GDM1 (cell line): ENCODE measurements at regions not wholly inside any gene's neighbourhood (a gene's known extent, or its start where the extent isn't known, plus 50 kb on each side); places are given as distances from the start of the nearest gene placed in this dataset.

Experiments
- DNase-seq: peaks from one replicate; lab custom pipeline; 2025; lab: John Stamatoyannopoulos, UW

DNA sequence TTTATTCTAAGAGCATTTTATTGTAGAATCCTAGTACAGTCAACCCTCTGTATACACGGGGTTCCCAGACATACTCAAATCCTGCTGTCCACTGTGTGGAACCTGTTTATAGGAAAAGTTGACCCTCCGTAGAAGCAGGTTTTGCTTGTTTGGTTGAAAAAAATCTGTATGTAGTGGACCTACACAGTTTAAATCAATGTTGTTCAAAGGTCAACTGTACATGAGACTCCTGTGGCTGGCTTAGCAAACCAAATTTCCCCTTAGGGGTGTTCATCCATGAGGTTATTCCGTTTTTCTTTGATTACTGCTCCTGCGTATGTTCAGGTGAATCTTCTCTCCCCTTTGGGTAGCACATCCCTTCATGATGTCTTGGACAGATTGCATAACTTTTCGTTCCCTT lies 387.0 kb upstream of the ZFP64 start:
- DNase-seq: no peak

DNA sequence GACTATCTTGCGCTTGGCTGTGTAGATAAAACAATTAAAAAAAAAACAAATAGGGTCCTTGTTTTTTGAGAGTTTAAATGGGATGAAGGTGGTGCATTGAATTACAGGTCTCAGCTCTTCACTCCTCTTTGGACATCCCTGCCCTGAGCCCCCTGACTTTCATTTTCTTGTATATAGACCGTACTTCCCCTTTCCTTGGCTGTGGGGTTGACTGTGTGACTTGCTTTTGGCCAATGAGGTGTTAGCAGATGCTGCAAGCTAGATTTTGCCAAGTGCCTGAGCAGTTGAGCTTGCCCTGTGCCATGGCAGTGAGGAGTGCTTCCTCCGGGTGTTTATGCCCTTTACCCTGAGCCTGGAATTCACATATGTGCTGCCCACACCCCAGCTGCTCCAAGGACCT lies 386.1 kb upstream of the ZFP64 start:
- no peak for DNase-seq

DNA sequence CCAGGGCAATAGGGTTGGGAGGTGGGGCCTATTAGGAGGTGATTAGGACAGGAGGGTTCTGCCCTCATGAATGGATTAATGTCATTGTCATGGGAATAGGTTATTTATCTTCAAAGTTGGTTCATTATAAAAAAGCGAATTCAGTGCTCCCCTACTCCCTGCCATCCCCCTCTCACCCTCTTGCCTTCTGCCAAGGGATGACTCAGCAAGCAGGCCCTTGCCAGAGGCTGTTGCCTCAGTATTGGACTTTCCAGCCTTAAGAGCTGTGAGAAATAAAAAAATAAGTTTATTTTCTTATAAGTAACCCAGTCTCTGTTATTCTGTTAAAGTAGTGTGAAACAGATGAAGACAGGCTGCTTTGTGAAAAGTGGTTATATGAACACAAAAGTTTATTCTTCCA lies 381.1 kb upstream of the ZFP64 start:
- DNase-seq: no peak

DNA sequence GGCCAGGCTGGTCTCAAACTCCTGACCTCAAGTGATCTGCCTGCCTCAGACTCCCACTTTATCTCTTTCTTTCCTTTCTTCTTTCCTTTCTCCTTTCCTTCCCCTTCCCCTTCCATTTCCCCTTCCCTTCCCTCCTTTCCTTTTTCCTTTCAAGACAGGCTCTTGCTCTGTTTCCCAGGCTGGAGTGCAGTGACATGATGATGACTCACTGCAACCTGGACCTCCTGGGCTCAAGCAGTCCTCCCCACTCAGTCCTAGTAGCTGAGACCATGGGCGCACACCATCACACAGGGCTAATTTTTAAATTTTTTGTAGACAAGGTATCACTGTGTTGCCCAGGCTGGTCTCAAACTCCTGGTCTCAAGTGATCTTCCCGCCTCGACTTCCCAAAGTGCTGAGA lies 377.6 kb upstream of the ZFP64 start:
- no peak for DNase-seq

DNA sequence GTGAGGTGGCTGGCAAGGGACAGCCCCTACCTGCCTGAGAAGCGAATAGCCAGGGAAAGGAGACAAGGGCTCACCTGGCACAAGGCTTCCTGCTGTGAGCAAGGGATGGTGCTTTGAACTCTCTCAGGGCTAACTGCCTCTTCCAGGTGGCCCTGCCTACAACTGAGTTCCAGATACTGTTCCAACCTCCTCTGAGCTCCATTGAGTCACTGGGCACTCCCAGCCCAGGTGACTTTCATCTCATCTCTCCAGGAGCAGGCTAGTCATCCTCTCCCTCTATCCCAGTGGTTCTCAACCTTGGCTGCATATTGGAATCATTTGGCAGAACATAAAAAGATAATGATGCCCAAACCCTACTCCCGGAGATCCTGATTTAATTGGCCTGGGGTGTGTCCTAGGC lies 374.0 kb upstream of the ZFP64 start:
- DNase-seq: no peak

GRCh38 chr20:52564594-52564993 lies 373.0 kb upstream of the ZFP64 start:
- DNase-seq: no peak

DNA sequence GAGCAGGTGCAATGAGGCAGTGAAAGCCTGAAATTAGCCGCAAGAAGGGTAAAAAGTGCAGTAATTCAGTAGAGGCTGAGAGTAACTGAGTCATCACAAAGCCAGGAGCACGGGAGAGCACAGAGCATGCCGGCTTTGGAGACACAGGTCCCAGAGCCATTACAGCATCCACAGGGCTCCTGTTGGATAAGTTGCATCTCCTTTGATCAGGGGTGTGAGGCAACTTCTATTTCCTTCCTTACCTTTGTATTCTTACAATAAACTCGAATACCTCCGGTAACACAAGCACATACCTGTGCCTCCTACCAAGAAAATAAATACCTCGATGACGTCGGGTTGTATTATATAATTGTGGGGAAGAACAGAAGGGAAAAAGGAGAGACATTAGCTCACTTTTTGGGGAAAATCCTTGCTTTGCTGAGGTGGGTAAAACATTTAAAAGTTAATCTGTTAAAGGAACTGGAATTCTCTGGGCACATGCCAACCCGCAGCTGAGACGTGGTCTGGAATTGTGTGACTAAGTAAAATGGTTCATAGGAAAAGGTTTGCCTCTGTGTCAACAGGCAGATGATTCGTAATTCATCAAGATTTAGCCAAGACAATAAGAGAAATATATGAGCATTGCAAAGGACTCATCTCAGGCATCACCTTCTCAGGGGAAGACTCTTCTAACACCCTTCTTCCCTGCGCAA lies 360.7 kb upstream of the ZFP64 start:
- DNase-seq: no peak

DNA sequence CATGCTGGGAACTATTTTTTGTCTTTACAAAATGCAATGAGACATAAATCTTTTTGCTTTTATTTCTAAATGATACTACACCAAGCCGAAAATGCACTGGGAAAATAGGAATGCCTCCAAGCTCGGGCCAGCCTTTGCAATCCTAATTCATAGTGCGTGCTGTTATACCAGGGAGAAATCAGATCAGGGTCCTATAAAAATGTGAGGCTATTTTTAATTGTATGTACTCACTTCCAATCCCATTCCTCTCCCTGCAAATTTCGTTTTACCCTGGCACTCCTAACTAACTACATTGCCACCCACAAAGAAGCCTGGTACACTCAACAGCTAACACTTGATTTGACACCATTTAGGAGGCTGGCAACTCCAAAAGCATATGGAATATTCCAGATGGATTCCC lies 350.6 kb upstream of the ZFP64 start:
- DNase-seq: no peak

GRCh38 chr20:52540509-52540908 lies 348.9 kb upstream of the ZFP64 start:
- DNase-seq: no peak

GRCh38 chr20:52539891-52540290 lies 348.3 kb upstream of the ZFP64 start:
- DNase-seq: no peak

- DNase-seq: no peak
Measured at GRCh38 chr20:52536841-52537400, 345.3 kb upstream of the ZFP64 start.

DNA sequence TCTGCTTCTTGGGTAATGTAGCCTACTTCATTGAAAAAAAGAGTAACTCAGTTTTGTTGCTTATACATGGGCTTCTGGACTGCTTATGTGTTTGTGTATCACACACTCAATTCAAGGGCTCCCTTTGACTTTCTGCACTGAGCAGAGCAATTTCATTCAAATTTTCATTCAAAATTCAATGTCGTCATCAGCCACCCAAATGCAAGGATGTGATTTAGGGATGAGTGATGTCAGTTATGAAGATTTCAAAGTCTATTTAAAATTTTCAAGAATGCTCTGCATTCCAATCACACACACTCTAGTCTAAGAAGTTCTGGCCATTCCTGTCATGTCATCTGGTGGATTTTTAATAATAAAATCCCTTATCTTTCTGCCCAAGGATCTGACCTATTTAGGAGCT lies 344.5 kb upstream of the ZFP64 start:
- no peak for DNase-seq

- DNase-seq: no peak
Measured at GRCh38 chr20:52534616-52535015, 343.0 kb upstream of the ZFP64 start.

DNA sequence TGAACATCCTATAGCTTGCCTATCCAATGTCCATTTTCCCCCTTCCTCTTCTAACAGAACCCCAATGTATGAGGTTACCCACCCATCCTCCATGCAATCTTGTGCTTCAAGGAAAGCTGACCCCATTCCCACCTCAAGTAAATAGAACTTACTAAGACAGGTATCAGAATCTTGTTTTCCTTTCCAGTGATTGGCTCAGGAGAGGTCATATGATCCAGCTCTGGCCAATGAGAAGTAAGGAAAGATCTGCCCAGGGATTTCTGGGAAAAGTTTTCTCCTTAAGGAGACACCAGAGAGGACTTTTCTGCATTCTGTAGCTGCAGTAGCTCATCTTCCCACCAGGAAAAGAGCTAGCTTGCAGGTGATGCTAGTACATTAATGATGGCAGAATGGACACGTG lies 341.8 kb upstream of the ZFP64 start:
- no peak for DNase-seq

GRCh38 chr20:52532674-52533073 lies 341.1 kb upstream of the ZFP64 start:
- no peak for DNase-seq

DNA sequence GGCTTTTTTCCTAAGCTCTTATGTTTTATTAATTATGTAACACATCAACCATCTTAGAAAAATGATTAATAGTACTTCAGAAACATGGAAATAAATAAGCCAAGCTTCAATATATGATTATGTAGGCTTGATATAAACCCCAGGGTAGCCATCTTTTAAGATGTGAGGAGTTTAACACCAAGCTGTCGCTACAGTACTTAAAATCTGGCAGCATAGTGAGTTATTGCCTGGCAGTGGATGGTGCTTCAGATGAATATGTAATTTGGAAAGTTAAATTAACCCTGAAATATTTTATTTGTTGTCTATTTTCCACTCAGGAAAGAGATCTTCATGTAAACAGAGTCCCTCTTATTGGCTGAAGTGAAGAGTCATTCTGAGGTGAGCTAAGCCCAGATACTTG lies 339.0 kb upstream of the ZFP64 start:
- DNase-seq: no peak

- DNase-seq: no peak
Measured at GRCh38 chr20:52529826-52530225, 338.2 kb upstream of the ZFP64 start.

GRCh38 chr20:52524861-52525260 lies 333.3 kb upstream of the ZFP64 start:
- DNase-seq: no peak

DNA sequence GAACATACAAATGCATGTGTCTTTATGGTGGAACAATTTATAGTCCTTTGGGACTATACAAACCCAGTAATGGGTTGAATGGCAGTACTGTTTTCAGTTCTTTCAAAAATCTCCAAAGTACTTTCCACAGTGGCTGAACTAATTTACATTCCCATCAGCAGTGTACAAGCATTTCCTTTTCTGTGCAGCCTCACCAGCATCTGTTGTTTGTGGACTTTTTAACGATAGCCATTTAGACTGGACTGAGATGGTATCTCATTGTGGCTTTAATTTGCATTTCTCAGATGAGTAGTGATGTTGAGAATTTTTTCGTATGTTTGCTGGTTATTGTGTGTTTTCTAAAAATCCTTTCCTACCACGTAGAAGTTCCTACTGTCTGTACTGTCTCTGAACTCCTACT lies 327.2 kb upstream of the ZFP64 start:
- no peak for DNase-seq

DNA sequence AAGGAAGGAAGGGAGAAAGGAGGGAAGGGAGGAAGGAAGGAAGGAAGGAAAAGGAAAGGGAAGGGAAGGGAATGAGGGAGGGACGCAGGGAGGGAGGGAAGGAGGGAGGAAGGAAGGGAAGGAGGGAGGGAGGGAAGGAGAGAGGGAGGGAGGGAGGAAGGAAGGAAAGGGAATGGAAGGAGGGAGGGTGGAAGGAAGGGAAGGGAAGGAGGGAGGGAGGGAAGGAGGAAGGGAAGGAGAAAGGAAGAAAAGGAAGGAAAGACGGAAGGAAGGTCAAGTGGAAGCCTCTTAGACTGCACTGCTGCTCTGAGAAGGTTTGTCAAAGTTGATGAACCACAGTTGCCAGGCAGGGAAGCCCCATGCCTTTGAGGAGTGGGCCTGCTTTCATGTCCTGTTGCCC lies 324.3 kb upstream of the ZFP64 start:
- DNase-seq: no peak

GRCh38 chr20:52500157-52500556 lies 308.6 kb upstream of the ZFP64 start:
- DNase-seq: no peak

GRCh38 chr20:52497731-52498130 lies 306.2 kb upstream of the ZFP64 start:
- DNase-seq: no peak

DNA sequence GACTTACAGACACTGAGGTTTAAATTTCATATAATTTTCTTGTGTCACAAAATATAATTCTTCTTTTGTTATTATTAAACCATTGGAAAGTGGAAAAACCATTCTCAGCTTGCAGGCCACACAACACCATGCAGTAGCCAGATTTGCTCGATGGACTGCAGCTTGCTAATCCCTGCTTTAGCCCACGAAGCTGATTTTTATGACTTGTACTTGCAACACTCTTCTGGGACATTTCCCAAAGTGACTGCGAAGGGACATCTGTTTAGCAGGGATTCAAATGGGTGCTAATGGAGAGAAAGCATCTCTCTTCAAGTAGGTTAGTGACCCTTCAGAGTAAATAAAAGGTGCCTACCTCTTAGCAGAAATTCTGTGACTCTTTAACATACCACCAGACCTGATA lies 304.6 kb upstream of the ZFP64 start:
- DNase-seq: no peak

GRCh38 chr20:52494244-52494643 lies 302.7 kb upstream of the ZFP64 start:
- no peak for DNase-seq
